ENCODE measurements at regions not wholly inside any gene's neighbourhood (a gene's known extent, or its start where the extent isn't known, plus 50 kb on each side); places are given as distances from the start of the nearest gene placed in this dataset.
A peak's percentile ranks its signal among the peaks of the same experiment; 100 is the strongest.

DNA sequence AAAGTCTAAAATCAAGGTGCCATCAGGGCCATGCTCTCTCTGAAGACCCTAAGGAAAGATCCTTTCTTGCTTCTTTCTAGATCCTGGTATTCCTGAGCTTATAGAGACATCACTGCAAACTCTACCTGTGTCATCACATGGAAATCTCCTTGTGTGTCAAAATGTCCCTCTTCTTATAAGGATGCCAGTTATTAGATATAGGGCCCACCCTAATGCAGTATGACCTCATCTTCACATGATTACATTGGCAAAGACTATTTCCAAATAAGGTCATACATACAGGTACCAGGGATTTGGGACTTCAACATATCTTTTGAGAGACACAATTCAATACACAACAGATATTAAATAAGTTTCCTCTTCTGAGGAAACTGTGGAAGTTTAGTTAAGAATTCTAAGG is 123.9 kb downstream of the UNC5CL start:
- peaks cover 42 to 63% (median 60%) of the 10 kb centered on the region in 3 donors for H3K27me3 Mint-ChIP-seq
- H3K4me3 Mint-ChIP-seq = no peak overlapping the region
- H3K27ac Mint-ChIP-seq = no peak overlapping the region
- DNase-seq (no peak), ATAC-seq (ENCODE audit: low read depth in 2 of 2) (no peak)
- no peaks in the 10 kb centered on the region for H3K9me3 Mint-ChIP-seq
- peaks cover 8 to 20% (median 16%) of the 10 kb centered on the region in 3 donors for H3K4me1 Mint-ChIP-seq
- no peaks in the 10 kb centered on the region for H3K36me3 Mint-ChIP-seq

DNA sequence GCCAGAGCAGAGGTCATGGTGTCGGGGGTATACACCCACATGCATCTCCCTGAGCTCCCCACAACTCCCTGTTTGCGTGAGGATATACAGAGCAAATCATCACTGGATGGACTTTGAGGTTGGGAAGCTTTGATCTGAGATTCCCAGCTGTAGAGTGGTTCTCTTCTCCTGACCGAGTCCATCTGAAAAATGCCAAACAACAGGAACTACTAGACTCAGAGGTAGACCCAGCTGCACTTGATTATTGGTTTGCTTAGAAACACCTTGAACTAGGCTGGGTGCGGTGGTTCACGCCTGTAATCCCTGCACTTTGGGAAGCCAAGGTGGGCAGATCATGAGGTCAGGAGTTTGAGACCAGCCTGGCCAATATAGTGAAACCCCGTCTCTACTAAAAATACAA is 125.0 kb downstream of the UNC5CL start:
- Mint-ChIP-seq H3K9me3 (no peaks in the 10 kb centered on the region), H3K36me3 (no peaks in the 10 kb centered on the region), H3K4me3 (no peak overlapping the region), H3K27ac (no peak overlapping the region), H3K27me3 (peaks cover 36 to 60% (median 54%) of the 10 kb centered on the region in 3 donors), H3K4me1 (peaks cover 8 to 20% (median 16%) of the 10 kb centered on the region in 3 donors)
- DNase-seq = no peak
- ATAC-seq (ENCODE audit: low read depth in 2 of 2) = no peak

DNA sequence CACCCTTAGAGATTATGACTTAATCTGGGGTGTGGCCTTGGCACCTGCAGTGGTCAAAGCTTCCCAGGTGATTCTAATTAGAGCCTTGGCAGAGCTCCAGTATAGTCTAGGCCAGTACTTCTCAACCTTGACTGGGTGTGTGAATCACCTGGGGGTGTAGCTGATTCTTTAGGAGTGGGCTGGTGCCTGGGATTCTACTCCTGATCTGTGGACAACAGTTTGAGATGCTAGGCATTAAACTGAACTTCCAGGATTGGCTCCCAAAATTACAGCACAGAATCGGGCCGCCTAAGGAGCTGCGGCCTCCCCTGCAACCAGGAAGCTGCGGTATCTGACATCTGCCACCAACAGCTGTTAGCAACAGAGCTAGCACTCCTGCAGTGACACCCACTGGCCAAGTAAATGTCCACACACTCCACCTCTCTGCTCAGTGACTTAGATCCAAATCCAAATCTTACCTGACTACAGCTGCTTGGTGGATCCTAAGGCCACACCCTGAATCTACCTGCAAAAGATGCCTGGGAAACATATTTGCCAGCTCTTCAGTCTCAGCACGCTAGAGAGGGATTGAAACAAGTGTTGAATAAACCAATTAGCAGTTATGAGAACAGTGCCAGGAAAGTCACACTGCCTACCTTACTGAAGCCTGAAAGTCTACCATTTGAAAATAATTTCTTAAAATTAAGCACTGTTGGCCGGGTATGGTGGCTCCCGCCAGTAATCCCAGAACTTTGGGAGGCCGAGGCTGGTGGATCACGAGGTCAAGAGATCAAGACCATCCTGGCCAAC is 126.7 kb downstream of the UNC5CL start:
- no peaks in the 10 kb centered on the region for H3K36me3 Mint-ChIP-seq
- H3K27ac Mint-ChIP-seq = no peak overlapping the region
- ATAC-seq (ENCODE audit: low read depth in 2 of 2) = peak in 1 of 2 donors; percentile 47
- peak; percentile 5 for DNase-seq
- H3K4me1 Mint-ChIP-seq = peaks cover 6 to 8% (median 7%) of the 10 kb centered on the region in 3 donors
- H3K9me3 Mint-ChIP-seq = no peaks in the 10 kb centered on the region
- H3K27me3 Mint-ChIP-seq = peaks cover 35 to 55% (median 54%) of the 10 kb centered on the region in 3 donors
- H3K4me3 Mint-ChIP-seq = no peak overlapping the region

DNA sequence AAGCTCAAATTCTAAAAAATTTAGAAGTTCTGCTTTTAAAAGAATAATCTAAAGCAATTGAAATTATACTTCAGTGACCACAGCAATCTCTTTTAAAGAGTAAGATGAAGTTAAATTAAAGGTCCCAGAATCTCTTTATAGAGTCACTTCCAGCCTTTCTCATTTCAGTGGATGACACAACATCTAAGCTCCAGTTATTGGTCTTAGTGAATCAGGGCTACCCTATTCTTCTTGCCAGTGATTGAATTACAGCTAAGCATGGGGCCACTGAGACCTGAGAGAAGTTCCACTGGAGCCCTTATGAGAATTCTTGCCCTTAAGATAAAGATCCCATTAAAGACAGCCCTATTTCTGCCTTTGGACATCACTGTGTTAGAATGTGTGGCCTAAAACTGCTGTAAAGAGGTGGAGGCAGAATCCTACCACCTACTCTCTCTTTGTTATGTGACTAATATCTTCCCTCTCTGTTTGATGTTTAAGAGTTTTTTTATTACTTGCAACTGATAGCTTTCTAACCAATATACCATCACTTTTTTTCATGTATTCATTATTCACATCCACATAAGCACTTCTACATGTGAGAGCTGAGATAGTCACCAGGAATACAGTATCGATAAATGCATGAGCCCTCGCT is 128.6 kb downstream of the UNC5CL start:
- Mint-ChIP-seq H3K27me3 (peaks cover 32 to 46% (median 35%) of the 10 kb centered on the region in 3 donors), H3K4me1 (peaks cover 0 to 2% (median 0%) of the 10 kb centered on the region in 3 donors), H3K27ac (no peak overlapping the region), H3K9me3 (no peaks in the 10 kb centered on the region), H3K4me3 (no peak overlapping the region), H3K36me3 (no peaks in the 10 kb centered on the region)
- ATAC-seq (ENCODE audit: low read depth in 2 of 2) (no peak), DNase-seq (no peak)

DNA sequence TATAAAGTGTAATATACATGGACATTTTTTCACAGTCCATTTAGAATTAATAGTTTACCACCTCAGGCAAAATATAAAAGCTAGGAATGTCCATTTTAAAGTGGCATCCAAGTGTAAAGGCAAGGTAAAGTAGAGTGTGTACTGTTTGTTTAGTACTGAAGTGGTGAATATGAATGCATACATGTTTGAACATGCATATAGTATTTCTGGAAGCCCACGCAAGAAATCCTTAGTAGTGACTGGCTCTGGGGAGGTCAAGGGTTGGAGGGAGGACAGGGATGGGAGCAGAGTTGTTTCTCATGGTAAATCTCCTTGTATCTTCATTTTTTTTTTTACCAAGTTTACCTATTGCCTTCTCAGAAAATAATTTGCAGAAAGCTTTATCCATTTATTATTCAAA is 129.2 kb downstream of the UNC5CL start:
- ATAC-seq (ENCODE audit: low read depth in 2 of 2) (no peak), DNase-seq (no peak)
- H3K4me3 Mint-ChIP-seq = no peak overlapping the region
- no peak overlapping the region for H3K27ac Mint-ChIP-seq
- H3K36me3 Mint-ChIP-seq = no peaks in the 10 kb centered on the region
- peaks cover 26 to 46% (median 35%) of the 10 kb centered on the region in 3 donors for H3K27me3 Mint-ChIP-seq
- H3K9me3 Mint-ChIP-seq = peaks cover 0 to 5% (median 0%) of the 10 kb centered on the region in 7 donors
- H3K4me1 Mint-ChIP-seq = peaks cover 0 to 2% (median 0%) of the 10 kb centered on the region in 3 donors

DNA sequence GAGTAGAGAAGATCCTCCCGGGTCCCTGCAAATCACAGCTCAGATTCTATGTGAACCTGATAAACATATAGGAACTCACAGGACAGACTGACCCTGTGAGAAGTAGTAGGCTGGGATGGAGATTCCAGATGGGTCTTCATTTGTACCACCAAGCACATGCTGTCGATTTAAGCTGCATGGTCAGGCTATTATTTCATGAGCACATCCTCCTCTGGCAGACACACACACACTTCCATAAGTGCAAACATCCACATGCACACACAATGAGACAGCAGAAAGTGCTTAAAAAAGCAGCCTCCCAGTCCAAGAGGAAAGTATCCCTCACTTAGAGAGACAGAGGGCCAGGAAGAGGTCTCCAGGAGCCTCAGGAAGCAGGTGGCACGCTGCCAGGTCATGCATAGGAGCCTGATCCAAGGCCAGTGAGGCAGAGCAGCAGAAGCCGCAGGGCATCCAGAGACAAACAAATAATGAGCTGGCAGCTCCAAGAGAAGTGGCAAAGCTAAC is 131.8 kb downstream of the UNC5CL start:
- Mint-ChIP-seq H3K27ac (no peak overlapping the region), H3K9me3 (peaks cover 0 to 6% (median 0%) of the 10 kb centered on the region in 7 donors), H3K36me3 (no peaks in the 10 kb centered on the region), H3K27me3 (peaks cover 28 to 44% (median 39%) of the 10 kb centered on the region in 3 donors), H3K4me1 (peaks cover 0 to under 1% (median 0%) of the 10 kb centered on the region in 3 donors), H3K4me3 (no peak overlapping the region)
- ATAC-seq (ENCODE audit: low read depth in 2 of 2) (no peak), DNase-seq (no peak)

DNA sequence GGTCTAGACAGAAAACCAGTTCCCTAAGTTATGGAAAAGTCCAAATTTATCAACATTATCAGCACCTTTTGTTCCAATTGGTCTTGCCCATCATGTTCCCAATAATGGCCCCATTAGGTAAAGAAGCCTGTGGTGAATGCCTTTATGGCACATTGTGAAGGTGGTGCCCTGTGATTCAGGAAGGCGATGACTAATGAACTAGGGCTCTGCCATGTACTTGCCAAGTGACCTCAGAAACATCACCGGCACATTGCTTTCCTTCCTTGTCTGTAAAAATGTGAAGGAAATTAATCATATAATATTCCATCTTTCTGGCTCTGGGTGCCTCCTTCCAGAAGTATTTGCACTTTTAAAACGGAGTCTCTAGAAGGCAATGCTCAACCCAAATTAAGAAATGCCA is 132.3 kb downstream of the UNC5CL start:
- peaks cover 0 to 6% (median 0%) of the 10 kb centered on the region in 7 donors for H3K9me3 Mint-ChIP-seq
- H3K27me3 Mint-ChIP-seq = peaks cover 31 to 44% (median 42%) of the 10 kb centered on the region in 3 donors
- no peak for ATAC-seq (ENCODE audit: low read depth in 2 of 2)
- H3K27ac Mint-ChIP-seq = no peak overlapping the region
- no peaks in the 10 kb centered on the region for H3K36me3 Mint-ChIP-seq
- no peak overlapping the region for H3K4me3 Mint-ChIP-seq
- no peak for DNase-seq
- no peaks in the 10 kb centered on the region for H3K4me1 Mint-ChIP-seq

DNA sequence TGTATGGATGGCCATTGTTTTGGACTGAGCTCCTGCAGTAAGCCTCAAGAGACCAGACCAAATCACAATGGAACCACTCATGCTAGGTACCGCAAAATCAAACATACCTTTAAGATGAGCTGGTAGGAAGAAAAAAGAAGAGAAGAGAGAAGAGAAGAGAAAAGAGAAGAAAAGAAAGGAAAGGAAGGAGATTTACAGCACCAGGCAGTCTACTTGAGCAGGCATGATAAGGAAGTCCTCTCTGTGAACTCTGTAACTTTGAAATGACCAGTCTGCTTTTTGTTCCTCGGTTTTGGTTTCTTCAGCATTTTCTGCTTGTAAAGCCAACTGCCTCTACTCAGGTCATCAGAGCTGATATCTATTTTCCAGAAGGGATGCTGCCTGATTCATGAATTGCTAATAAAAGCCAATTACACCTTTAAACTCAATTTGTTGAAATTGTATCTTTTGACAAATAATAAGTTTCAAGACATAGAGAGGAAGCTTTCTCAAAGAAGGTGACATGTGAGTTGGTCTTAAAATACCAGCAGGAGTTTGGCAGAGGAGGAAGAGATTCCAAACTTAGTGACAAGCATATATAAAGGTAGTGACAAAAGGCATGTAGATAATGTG is 134.3 kb downstream of the UNC5CL start:
- Mint-ChIP-seq H3K4me1 (no peaks in the 10 kb centered on the region), H3K4me3 (no peak overlapping the region), H3K27me3 (peaks cover 38 to 47% (median 44%) of the 10 kb centered on the region in 3 donors), H3K9me3 (peaks cover 0 to 6% (median 0%) of the 10 kb centered on the region in 7 donors), H3K27ac (no peak overlapping the region), H3K36me3 (no peaks in the 10 kb centered on the region)
- no peak for ATAC-seq (ENCODE audit: low read depth in 2 of 2)
- DNase-seq = no peak

DNA sequence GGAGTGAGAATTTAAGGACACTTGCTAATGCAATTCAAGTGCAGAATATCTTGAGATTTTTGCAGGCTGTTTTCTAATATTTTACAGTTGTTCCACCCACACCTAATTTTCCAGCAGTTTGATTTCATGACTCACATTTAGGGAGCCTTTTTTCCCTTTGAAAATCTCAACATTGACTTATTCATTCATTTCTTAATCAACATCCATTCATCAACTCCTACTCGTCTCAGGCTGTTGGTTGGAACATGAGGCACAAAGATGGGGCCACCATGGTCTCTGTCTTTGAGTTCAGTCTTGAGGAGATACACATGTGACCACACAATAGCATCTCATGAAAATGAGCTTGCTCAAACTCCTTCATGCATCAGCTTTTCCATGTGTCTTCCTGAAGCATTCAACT is 135.6 kb downstream of the UNC5CL start:
- H3K4me3 Mint-ChIP-seq = no peak overlapping the region
- DNase-seq = no peak
- H3K27me3 Mint-ChIP-seq = peaks cover 35 to 49% (median 38%) of the 10 kb centered on the region in 3 donors
- H3K27ac Mint-ChIP-seq = no peak overlapping the region
- ATAC-seq (ENCODE audit: low read depth in 2 of 2) = no peak
- H3K9me3 Mint-ChIP-seq = peaks cover 0 to 6% (median 0%) of the 10 kb centered on the region in 7 donors
- no peaks in the 10 kb centered on the region for H3K4me1 Mint-ChIP-seq
- H3K36me3 Mint-ChIP-seq = peaks cover 0 to 2% of the 10 kb centered on the region in 2 donors

DNA sequence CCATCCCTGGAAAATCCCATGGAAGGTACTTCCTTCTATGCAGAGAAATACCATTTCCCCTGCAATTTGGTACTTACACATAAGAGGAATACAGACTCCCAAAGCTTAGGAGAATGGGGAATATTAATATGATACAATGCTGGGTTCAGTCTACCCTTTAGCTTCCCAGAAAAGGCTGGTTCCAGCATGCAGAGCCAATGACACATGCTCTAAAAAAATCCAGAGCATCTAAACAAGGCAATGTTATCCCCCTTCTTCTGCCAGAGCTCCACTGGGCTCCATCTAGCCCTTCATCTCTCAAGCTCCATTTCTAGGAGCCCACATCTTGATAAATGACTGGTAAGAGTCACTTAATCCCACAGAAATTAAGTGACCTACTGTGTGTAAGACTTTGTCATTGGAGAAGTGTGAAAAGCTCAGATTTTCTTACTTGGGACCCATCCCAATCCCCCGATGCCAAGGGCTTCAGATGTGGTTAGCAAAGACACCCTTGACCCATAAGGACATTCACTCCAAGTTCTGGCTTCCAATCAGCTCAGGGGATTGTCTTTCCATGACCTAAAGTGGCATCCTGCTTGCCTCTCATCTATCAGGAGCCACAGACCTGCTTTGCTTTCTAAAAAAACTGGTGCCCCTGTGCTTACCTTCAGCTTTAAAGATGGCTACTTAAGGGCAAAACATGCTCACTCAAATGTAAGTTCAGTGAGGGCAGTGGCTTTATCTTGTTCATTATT is 137.5 kb downstream of the UNC5CL start:
- Mint-ChIP-seq H3K4me3 (no peak overlapping the region), H3K27me3 (peaks cover 35 to 58% (median 50%) of the 10 kb centered on the region in 3 donors), H3K27ac (no peak overlapping the region), H3K36me3 (peaks cover 0 to 5% of the 10 kb centered on the region in 2 donors), H3K9me3 (peaks cover 0 to 6% (median 0%) of the 10 kb centered on the region in 7 donors), H3K4me1 (no peaks in the 10 kb centered on the region)
- ATAC-seq (ENCODE audit: low read depth in 2 of 2) (no peak), DNase-seq (no peak)

DNA sequence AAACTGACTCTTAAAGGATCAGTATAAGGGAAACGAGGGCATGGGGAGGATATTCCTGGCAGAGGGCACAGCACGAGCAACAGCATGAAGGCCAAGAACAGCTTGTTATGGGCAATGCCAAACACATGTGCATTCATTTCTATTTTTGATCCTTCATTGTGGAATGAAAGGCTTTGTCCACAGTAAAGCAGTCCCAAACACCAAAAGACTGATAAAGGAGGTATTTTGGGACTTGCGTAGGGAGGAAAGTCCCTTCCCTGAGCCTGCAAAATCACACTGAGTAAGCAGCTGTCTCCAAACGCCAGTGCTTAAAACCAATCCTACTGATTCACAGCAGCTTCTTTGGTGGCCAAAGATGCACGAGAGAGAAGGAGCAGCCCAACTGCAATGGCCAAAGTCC is 138.2 kb downstream of the UNC5CL start:
- DNase-seq = no peak
- Mint-ChIP-seq H3K4me1 (no peaks in the 10 kb centered on the region), H3K4me3 (no peak overlapping the region), H3K9me3 (peaks cover 0 to 6% (median 0%) of the 10 kb centered on the region in 7 donors), H3K36me3 (peaks cover 0 to 5% of the 10 kb centered on the region in 2 donors), H3K27ac (no peak overlapping the region), H3K27me3 (peaks cover 32 to 59% (median 50%) of the 10 kb centered on the region in 3 donors)
- ATAC-seq (ENCODE audit: low read depth in 2 of 2) = no peak

DNA sequence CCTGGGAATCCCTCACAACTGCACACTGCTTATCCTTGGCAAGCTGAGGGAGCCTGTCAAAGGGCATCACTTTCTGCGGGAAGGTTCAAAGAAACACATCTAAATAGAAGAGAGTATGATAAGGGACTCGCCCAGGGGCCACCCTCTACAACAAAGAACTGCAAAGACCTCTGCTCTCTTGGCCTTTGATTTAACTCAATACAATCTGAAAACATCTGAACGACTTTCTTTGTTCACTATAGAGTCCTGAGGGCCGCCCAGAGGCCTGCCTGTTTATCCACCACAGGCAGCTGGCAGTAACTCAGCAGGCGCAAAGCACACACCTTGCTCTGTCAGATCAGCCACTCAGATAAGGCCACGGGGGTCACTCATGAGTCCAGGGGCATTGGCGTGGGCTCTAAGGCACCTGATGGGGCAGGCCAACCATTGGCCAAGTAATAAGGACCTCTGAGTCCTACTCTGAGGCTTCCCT is 139.3 kb downstream of the UNC5CL start:
- ATAC-seq (ENCODE audit: low read depth in 2 of 2) = no peak
- no peak overlapping the region for H3K27ac Mint-ChIP-seq
- no peak for DNase-seq
- no peak overlapping the region for H3K4me3 Mint-ChIP-seq
- H3K27me3 Mint-ChIP-seq = peaks cover 31 to 67% (median 43%) of the 10 kb centered on the region in 3 donors
- H3K36me3 Mint-ChIP-seq = peaks cover 0 to 5% of the 10 kb centered on the region in 2 donors
- peaks cover 0 to 2% (median 0%) of the 10 kb centered on the region in 7 donors for H3K9me3 Mint-ChIP-seq
- no peaks in the 10 kb centered on the region for H3K4me1 Mint-ChIP-seq

DNA sequence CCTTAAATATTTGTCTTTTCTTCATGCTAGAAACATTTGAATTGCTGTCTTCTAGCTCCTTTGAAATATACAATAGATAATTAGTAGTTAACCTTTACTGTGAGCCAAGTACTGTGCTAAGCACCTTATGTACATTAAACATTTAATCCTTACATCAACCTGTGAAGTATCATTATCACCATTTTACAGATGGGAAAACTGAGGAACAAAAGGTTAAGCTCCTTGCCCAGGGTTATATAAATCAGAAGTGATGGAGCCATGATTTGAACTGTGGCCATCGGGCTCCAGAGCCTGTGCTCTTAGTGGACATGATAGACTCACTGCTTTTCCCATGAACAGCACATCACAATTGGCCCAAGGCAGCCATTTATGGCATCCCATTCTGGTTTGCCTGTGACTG is 140.9 kb downstream of the UNC5CL start:
- Mint-ChIP-seq H3K27me3 (peaks cover 23 to 55% (median 39%) of the 10 kb centered on the region in 3 donors), H3K4me1 (no peaks in the 10 kb centered on the region), H3K9me3 (no peaks in the 10 kb centered on the region), H3K4me3 (no peak overlapping the region), H3K27ac (no peak overlapping the region), H3K36me3 (peaks cover 0 to 5% of the 10 kb centered on the region in 2 donors)
- ATAC-seq (ENCODE audit: low read depth in 2 of 2) = no peak
- no peak for DNase-seq
